ENCODE measurements at regions not wholly inside any gene's neighbourhood (a gene's known extent, or its start where the extent isn't known, plus 50 kb on each side); places are given as distances from the start of the nearest gene placed in this dataset.

GRCh38 chr19:28606269-28607032, 606.5 kb downstream of the UQCRFS1 start:
- ATAC-seq (no peak), DNase-seq (no peak)
- no peak overlapping the region for H3K4me3 ChIP-seq
- intact Hi-C loops (cut with DNase I), result no loop called here
- no peaks in the 10 kb centered on the region for H3K9me3 ChIP-seq
- H3K27me3 ChIP-seq (ENCODE audit: insufficient read depth in 3 of 3, low read length in 2 of 3), result no peaks in the 10 kb centered on the region
- WGBS, 3 donors, result 88 to 94% (median 90%) methylated on average over 14 of the region's 14 CpGs
- H3K4me1 ChIP-seq, result no peaks in the 10 kb centered on the region
- no peaks in the 10 kb centered on the region for H3K36me3 ChIP-seq (ENCODE audit: insufficient read depth in 1 of 2, low read depth in 1 of 2)
- H3K27ac ChIP-seq, result no peak overlapping the region
- TF ChIP-seq, protein P1, sequence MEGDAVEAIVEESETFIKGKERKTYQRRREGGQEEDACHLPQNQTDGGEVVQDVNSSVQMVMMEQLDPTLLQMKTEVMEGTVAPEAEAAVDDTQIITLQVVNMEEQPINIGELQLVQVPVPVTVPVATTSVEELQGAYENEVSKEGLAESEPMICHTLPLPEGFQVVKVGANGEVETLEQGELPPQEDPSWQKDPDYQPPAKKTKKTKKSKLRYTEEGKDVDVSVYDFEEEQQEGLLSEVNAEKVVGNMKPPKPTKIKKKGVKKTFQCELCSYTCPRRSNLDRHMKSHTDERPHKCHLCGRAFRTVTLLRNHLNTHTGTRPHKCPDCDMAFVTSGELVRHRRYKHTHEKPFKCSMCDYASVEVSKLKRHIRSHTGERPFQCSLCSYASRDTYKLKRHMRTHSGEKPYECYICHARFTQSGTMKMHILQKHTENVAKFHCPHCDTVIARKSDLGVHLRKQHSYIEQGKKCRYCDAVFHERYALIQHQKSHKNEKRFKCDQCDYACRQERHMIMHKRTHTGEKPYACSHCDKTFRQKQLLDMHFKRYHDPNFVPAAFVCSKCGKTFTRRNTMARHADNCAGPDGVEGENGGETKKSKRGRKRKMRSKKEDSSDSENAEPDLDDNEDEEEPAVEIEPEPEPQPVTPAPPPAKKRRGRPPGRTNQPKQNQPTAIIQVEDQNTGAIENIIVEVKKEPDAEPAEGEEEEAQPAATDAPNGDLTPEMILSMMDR (IDR thresholded peaks at IDR 0.05), result no peak

DNA sequence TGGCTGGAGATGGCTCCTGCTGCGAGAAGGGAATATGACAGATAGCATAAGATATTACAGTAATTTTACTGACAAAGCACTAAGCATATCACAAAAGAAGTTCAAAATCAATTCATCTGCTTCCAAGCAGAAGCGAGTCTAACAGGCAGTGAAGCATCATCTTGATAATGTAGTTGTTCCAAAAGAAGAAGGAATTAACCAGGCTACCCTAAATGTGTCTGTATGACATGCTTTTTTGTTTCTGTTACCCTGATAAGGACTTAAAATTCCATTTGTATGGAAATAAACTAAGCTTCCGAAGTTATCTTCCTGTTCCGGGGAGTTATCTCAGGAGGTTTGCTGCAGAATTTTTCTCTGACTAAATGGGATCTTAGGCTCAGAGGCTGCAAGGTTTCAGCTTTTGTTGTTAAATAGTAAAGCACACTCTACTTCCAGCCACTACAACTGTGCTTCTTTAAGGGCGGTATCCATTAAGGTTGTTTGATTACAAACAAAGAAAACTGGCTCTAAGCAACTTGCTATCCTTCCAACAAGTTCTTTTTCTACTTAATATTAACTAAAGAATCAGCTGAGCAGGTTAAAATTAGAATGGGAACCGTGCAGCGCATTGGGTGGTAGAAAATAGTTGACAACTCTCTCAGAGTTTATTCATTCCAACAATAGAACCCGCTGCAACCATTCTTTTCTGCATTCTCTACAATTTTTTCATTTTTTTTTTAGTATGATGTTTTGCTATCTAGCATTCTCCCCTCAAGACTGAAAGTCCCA, 607.3 kb downstream of the UQCRFS1 start:
- H3K27me3 ChIP-seq (ENCODE audit: insufficient read depth in 3 of 3, low read length in 2 of 3), result no peaks in the 10 kb centered on the region
- no peaks in the 10 kb centered on the region for H3K4me1 ChIP-seq
- ATAC-seq (no peak), DNase-seq (no peak)
- intact Hi-C loops (cut with DNase I), result no loop called here
- H3K9me3 ChIP-seq, result no peaks in the 10 kb centered on the region
- WGBS, 3 donors, result 83 to 86% (median 86%) methylated on average over 8 of the region's 8 CpGs
- TF ChIP-seq, protein P1 (IDR thresholded peaks at IDR 0.05), result no peak
- no peaks in the 10 kb centered on the region for H3K36me3 ChIP-seq (ENCODE audit: insufficient read depth in 1 of 2, low read depth in 1 of 2)
- no peak overlapping the region for H3K4me3 ChIP-seq
- no peak overlapping the region for H3K27ac ChIP-seq

GRCh38 chr19:28603453-28603852, 609.5 kb downstream of the UQCRFS1 start:
- Histone ChIP-seq H3K36me3 (ENCODE audit: insufficient read depth in 1 of 2, low read depth in 1 of 2) (no peaks in the 10 kb centered on the region), H3K4me1 (no peaks in the 10 kb centered on the region), H3K9me3 (no peaks in the 10 kb centered on the region), H3K4me3 (no peak overlapping the region), H3K27me3 (ENCODE audit: insufficient read depth in 3 of 3, low read length in 2 of 3) (no peaks in the 10 kb centered on the region), H3K27ac (no peak overlapping the region)
- intact Hi-C loops (cut with DNase I), result no loop called here
- ATAC-seq, result no peak
- no peak for DNase-seq
- 89 to 94% (median 94%) methylated on average over 2 of the region's 2 CpGs for WGBS, 3 donors
- TF ChIP-seq, protein P1 (IDR thresholded peaks at IDR 0.05), result no peak

DNA sequence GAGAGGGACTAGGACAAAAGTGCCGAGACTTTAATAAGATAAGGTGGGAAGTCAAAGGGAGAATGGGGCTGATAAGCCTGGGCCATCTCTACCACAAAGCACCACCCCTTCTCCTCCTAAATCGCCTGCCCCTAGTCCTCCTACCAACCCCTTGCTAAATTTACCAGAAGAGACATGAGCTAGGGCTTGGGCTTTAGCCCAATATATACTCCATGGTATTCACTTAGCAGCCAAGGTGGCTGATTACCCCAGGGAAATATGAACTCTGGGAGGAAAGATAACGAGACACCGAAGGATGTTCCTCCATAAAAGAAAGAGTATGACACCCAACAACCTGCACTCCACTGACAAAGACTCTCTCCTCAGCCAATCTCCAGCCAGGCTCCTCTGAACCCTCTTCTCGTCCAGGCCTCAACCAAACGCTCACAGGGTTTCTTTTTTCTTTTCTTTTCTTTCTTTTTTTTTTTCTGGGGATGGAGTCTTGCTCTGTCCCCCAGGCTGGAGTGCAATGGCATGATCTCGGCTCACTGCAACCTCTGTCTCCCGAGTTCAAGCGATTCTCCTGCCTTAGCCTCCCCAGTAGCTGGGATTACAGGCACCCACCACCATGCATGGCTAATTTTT, 610.2 kb downstream of the UQCRFS1 start:
- 71 to 81% (median 75%) methylated on average over 9 of the region's 9 CpGs for WGBS, 3 donors
- intact Hi-C loops (cut with DNase I), result no loop called here
- H3K4me1 ChIP-seq, result no peaks in the 10 kb centered on the region

More for the DNA sequence above, 610.2 kb downstream of the UQCRFS1 start:
- ATAC-seq (no peak), DNase-seq (no peak)
- Histone ChIP-seq H3K27me3 (ENCODE audit: insufficient read depth in 3 of 3, low read length in 2 of 3) (no peaks in the 10 kb centered on the region), H3K36me3 (ENCODE audit: insufficient read depth in 1 of 2, low read depth in 1 of 2) (no peaks in the 10 kb centered on the region), H3K9me3 (no peaks in the 10 kb centered on the region), H3K27ac (no peak overlapping the region), H3K4me3 (no peak overlapping the region)
- TF ChIP-seq, protein P1 (IDR thresholded peaks at IDR 0.05), result no peak

Measured in psoas muscle (tissue), 7 donors.